Amniotic stem cell (primary cell): ENCODE measurements at regions not wholly inside any gene's neighbourhood (a gene's known extent, or its start where the extent isn't known, plus 50 kb on each side); places are given as distances from the start of the nearest gene placed in this dataset.

Experiments used
- DNase-seq: peaks from one replicate; lab custom pipeline; 2025; lab: John Stamatoyannopoulos, UW

DNA sequence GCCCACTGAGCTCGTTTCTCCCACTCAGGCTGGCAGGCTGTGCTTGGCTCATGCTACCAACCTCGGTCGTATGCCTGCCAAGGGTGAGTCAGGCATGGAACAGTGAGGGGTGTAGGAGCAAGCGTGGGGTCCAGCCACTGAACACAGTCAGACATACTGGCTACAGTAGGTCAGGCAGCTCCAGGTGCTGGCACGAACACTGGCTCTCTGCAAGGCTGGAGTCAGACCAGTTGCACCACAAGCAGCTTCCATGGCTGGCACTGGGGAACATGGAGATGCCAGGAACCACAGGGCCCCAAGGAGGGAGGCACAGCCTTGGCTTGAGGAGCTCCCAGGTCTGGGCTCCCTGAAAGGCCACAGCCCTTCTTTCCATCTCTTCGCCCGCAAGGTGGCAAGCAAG is 410.7 kb upstream of the KIRREL3 start:
- no peak for DNase-seq

GRCh38 chr11:127395034-127395433 is 394.5 kb upstream of the KIRREL3 start:
- no peak for DNase-seq

GRCh38 chr11:127393460-127393997 is 393.0 kb upstream of the KIRREL3 start:
- no peak for DNase-seq

GRCh38 chr11:127392575-127392974 is 392.0 kb upstream of the KIRREL3 start:
- no peak for DNase-seq

DNA sequence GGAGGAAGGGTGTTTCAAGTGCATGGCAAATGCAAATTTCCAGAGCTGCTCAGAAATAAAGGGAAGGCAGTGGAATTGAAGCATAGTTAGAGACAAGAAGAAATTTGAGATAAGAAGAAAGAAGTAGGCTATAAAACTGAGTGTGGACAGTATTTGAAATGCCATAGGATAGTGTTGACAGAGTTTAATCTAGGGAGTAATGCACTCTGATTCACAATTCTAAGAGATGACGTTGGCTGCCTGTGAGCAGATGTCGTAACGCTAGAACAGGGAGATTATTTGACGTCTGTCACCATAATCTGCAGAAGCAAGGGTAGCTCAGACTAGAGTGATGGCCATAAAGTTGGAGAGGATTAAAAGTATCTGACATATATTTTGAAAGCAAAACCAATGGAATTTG is 389.9 kb upstream of the KIRREL3 start:
- DNase-seq, result no peak

GRCh38 chr11:127385071-127385470 is 384.5 kb upstream of the KIRREL3 start:
- no peak for DNase-seq

- DNase-seq, result no peak
Observed at GRCh38 chr11:127383026-127383425, 382.5 kb upstream of the KIRREL3 start.

GRCh38 chr11:127381247-127381646 is 380.7 kb upstream of the KIRREL3 start:
- DNase-seq, result no peak

- DNase-seq, result no peak
Observed at GRCh38 chr11:127379686-127380085, 379.1 kb upstream of the KIRREL3 start.

- no peak for DNase-seq
Observed at GRCh38 chr11:127376301-127376700, 375.7 kb upstream of the KIRREL3 start.

GRCh38 chr11:127369356-127369755 is 368.8 kb upstream of the KIRREL3 start:
- no peak for DNase-seq

DNA sequence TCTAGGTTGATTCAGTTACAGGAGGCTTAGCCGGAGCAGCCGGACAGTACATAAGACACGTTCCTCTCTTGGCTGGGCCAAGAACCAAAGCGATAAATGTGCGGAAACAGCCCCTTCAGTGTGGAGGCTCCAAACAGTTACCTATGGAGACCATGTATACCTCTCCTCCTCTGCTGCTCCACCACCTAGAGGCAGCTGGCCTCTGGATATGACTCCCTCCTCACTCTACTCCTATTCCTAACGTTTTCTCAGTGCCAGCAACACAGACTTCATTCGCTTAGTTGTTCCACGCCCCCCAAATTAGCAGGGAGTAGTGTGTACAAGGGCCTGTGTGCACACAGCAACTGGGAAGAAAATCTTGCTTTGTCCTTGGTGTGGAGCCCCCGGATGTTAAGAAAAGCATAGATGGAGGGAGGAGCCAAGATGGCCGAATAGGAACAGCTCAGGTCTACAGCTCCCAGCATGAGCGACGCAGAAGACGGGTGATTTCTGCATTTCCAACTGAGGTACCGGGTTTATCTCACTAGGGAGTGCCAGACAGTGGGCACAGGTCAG is 362.3 kb upstream of the KIRREL3 start:
- DNase-seq, result no peak

DNA sequence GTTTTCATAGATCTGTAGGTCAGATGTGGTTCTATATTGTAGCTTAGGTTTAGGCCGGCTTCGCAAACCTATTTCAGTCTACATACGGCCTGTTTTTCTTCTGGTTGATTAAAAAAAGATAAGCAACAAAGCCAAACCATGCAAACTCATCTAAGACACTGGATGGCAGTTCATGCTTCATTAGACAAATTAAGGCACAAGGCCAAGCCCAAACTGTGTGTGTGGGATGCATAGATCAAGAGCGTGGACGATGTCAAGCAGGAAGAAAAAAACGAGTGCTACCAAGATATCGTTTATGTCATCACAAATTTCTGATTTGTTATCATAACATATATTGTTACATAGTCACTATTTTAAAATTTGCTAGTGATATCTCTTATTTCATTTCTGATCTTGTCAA is 357.6 kb upstream of the KIRREL3 start:
- DNase-seq, result no peak

DNA sequence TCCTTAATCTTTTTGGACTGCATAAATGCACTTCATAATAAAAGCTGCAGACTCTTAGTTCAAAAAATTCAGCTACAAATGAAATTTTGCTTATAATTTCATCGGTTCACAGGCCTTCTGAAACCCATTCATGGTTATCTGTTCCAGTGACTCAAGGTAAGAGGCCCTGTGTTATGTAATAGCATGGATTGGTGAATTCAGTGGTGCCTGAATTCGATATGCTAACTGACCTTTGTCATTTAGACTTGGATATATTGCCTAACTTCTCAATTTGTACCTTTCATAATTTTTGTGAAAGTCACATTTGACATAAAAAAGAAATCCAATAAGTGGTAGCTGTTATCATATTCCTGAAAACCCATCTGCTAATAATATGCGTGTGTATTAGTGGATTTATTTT is 349.9 kb upstream of the KIRREL3 start:
- no peak for DNase-seq

DNA sequence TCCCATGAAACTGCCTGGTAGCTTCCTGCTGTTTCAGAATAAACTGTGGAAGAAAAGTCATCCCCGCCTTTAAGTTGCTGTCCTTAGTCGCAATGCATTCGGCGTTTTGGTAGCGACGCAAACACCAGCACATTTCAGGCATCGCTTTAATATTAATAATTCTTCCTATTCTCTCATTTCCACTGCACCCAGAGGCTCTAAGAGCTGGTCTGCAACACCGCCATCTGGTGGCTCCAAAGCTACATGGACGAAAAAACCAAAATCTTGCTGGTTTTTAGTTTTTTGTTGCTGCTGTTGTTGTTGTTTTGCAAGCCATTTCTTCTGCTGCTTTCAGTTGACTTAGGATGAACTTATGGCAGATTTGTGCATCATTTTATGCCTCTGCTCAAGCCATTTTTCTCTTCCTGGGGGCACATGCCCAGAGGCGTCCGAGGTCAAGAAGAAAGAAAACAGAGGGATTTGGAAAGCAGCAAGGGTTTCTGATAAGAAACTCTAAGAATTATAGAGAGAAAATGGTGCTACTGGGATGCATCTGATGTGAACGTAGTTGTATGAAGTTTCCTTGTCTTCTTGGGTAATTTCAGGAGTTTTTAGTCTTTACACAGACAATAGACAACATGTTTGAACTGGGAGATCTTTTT is 345.4 kb upstream of the KIRREL3 start:
- no peak for DNase-seq

- DNase-seq, result no peak
Observed at GRCh38 chr11:127340438-127340837, 339.9 kb upstream of the KIRREL3 start.

- no peak for DNase-seq
Observed at GRCh38 chr11:127339376-127339775, 338.8 kb upstream of the KIRREL3 start.

GRCh38 chr11:127338380-127339259 is 338.1 kb upstream of the KIRREL3 start:
- no peak for DNase-seq

GRCh38 chr11:127334466-127334865 is 333.9 kb upstream of the KIRREL3 start:
- no peak for DNase-seq

DNA sequence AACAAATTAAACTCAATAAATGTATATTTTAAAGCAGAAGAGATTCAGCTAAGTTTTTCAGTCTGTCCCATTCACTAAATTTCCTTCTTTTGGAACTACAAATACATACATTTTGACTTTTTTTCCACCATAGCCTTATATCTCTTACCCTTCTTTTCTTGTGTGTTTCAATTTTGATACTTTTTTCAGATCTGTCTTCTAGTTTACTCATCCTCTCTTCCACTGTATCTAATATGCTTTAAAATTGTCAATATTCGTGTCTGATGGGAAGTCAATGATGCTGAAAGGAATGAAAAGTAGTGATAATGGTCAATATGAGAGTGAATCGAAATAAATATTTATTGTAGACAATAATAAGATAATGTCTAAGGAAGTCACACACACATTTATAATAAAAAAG is 332.3 kb upstream of the KIRREL3 start:
- no peak for DNase-seq

DNA sequence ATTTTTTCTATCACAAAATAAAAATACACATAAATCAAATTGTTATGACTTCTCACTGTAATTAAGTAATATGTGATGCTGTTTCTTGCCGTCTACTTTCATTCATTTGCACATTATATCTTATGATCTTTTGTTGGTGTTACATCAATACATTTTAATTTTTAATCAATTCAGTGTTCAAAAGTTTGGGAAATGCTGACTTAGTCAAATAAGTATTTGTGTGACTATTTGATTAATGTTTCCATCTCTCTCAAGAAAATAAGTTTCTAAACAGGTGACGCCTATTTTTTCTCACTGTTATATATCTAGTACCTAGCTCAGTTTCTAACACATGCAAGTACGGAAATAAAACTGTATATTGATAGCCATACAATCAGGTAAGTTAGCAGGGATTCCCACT is 329.5 kb upstream of the KIRREL3 start:
- no peak for DNase-seq

DNA sequence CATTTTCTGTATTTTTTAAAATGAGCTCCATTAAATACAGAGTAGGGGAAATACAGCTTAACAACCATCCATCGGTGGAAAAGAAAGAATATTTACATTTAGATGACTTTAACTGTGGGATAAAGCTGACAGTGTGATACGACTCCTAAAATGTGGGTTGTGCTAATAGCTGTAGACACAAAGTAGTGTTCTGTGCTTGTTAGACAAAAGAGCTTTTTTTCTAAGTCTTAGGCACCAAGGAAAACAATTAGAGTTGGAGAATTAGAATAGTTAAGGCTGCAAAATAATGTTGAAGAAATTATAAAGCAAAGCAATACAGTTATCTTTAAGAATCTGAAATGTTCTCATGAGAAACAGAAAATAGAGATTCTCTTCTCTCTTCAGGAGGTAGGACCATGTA is 307.7 kb upstream of the KIRREL3 start:
- no peak for DNase-seq

- DNase-seq, result no peak
Observed at GRCh38 chr11:127307700-127308099, 307.1 kb upstream of the KIRREL3 start.
